Prostate gland (tissue), 2 donors: ENCODE measurements at regions not wholly inside any gene's neighbourhood (a gene's known extent, or its start where the extent isn't known, plus 50 kb on each side); places are given as distances from the start of the nearest gene placed in this dataset.

Source experiments
- DNase-seq: peaks from one replicate; pipeline ENCODE4 v3.0.0-alpha.2; 2019; ENCODE audit warnings: low spot score
- H3K27ac ChIP-seq, 2 donors: fragments of 200-600 bp; sonication (generic); 2 replicates each; pipeline ENCODE4 v1.5.1; 2017 to 2019
- H3K27me3 ChIP-seq: fragments of 200-600 bp; sonication (generic); replicated peaks from 2 replicates; pipeline ENCODE4 v1.5.1; 2019; ENCODE audit not compliant: insufficient read depth
- H3K36me3 ChIP-seq, 2 donors: fragments of 200-600 bp; sonication (generic); 1 replicate in 1 of 2; 2 replicates in 1 of 2; pipeline versions ENCODE4 v1.5.1 to v1.8.1; 2017 to 2019
- H3K4me1 ChIP-seq: fragments of 200-600 bp; sonication (generic); replicated peaks from 2 replicates; pipeline ENCODE4 v1.5.1; 2019
- H3K4me3 ChIP-seq, 2 donors: fragments of 200-600 bp; sonication (generic); 2 replicates each; pipeline ENCODE4 v1.5.1; 2017 to 2019
- H3K9me3 ChIP-seq: fragments of 200-600 bp; sonication (generic); 2 replicates; pipeline ENCODE4 v1.5.1; 2017
- POLR2A ChIP-seq: fragments of 450-650 bp; IDR thresholded peaks from one replicate; pipeline ENCODE4 v1.6.1; 2016; ENCODE audit warnings: antibody characterized with exemption, mild to moderate bottlenecking
- POLR2AphosphoS5 ChIP-seq: sonication (generic); formaldehyde crosslinking; IDR thresholded peaks from one replicate; pipeline ENCODE4 v1.6.1; 2017; ENCODE audit warnings: antibody characterized with exemption
- WGBS: methylation state at CpG from one replicate; pipeline ENCODE4 v1.1.5; 2018; 5-methylcytosine and 5-hydroxymethylcytosine counted together
- intact Hi-C: fragments of 100-400 bp; cut with DNase I; formaldehyde crosslinking; loops from one replicate; pipeline ENCODE4 v1.14.2; 2022
- TF ChIP-seq, protein P1 (sequence below), 4 experiments: fragments of 200-600 bp in 2 of 4; fragments of 450-650 bp in 2 of 4; sonication (generic) in 2 of 4; IDR thresholded peaks; 1 replicate in 3 of 4; 2 replicates in 1 of 4; pipeline ENCODE4 v1.5.1; 2016 to 2019; ENCODE audit warnings: antibody characterized with exemption in 4 of 4, mild to moderate bottlenecking in 2 of 4, moderate library complexity in 2 of 4

- H3K4me1 ChIP-seq = no peaks in the 10 kb centered on the region
- no peaks in the 10 kb centered on the region for H3K36me3 ChIP-seq
- no peaks in the 10 kb centered on the region for H3K9me3 ChIP-seq
- H3K4me3 ChIP-seq = no peak overlapping the region
- TF ChIP-seq, protein P1, sequence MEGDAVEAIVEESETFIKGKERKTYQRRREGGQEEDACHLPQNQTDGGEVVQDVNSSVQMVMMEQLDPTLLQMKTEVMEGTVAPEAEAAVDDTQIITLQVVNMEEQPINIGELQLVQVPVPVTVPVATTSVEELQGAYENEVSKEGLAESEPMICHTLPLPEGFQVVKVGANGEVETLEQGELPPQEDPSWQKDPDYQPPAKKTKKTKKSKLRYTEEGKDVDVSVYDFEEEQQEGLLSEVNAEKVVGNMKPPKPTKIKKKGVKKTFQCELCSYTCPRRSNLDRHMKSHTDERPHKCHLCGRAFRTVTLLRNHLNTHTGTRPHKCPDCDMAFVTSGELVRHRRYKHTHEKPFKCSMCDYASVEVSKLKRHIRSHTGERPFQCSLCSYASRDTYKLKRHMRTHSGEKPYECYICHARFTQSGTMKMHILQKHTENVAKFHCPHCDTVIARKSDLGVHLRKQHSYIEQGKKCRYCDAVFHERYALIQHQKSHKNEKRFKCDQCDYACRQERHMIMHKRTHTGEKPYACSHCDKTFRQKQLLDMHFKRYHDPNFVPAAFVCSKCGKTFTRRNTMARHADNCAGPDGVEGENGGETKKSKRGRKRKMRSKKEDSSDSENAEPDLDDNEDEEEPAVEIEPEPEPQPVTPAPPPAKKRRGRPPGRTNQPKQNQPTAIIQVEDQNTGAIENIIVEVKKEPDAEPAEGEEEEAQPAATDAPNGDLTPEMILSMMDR (IDR thresholded peaks at IDR 0.05) = no peak
- TF ChIP-seq POLR2A (no peak), POLR2AphosphoS5 (no peak)
- H3K27ac ChIP-seq = no peak overlapping the region
- intact Hi-C loops = no loop called here
- no peak for DNase-seq
- H3K27me3 ChIP-seq = no peaks in the 10 kb centered on the region
Observed at GRCh38 chr6:8969747-8970146, 534.4 kb upstream of the SLC35B3 start.

GRCh38 chr6:8958894-8959511, 523.7 kb upstream of the SLC35B3 start:
- Histone ChIP-seq H3K27ac (no peak overlapping the region), H3K9me3 (no peaks in the 10 kb centered on the region), H3K4me1 (no peaks in the 10 kb centered on the region), H3K36me3 (no peaks in the 10 kb centered on the region), H3K27me3 (no peaks in the 10 kb centered on the region), H3K4me3 (no peak overlapping the region)
- DNase-seq = no peak
- TF ChIP-seq, protein P1 (IDR thresholded peaks at IDR 0.05) = no peak
- no peak for TF ChIP-seq POLR2AphosphoS5
- TF ChIP-seq POLR2A = no peak
- intact Hi-C loops = no loop called here

- WGBS = 55% methylated on average over 2 of the region's 2 CpGs
- Histone ChIP-seq H3K27me3 (no peaks in the 10 kb centered on the region), H3K4me1 (no peaks in the 10 kb centered on the region), H3K4me3 (no peak overlapping the region), H3K9me3 (no peaks in the 10 kb centered on the region), H3K36me3 (no peaks in the 10 kb centered on the region), H3K27ac (no peak overlapping the region)
- no peak for TF ChIP-seq POLR2A
- TF ChIP-seq, protein P1 (IDR thresholded peaks at IDR 0.05) = no peak
- no peak for TF ChIP-seq POLR2AphosphoS5
- no peak for DNase-seq
- intact Hi-C loops = no loop called here
Observed at GRCh38 chr6:8953310-8953709, 518.0 kb upstream of the SLC35B3 start.

- intact Hi-C loops = no loop called here
- 45% methylated on average over 4 of the region's 4 CpGs for whole genome bisulfite sequencing
- no peak overlapping the region for H3K27ac ChIP-seq
Observed at GRCh38 chr6:8948733-8949132, 513.4 kb upstream of the SLC35B3 start.

DNA sequence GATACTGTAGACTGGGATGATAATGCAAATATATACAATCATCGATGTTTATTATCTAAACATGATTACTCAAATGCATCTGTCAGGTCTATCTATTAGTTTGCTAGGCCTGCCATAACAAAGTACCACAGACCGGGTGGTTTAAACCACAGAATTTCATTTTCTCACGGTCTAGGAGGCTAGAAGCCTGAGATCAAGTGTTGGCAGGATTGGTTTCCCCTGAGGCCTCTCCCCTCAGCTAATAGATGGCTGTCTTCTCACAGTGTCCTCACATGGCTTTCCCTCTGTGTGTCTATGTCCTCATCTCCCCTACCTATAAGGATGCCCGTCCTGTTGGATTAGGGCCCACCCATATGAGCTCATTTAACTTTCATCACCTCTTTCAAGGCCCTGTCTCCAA, 512.6 kb upstream of the SLC35B3 start:
- H3K9me3 ChIP-seq = no peaks in the 10 kb centered on the region
- DNase-seq = no peak
- no peaks in the 10 kb centered on the region for H3K4me1 ChIP-seq
- H3K27ac ChIP-seq = no peak overlapping the region
- WGBS = 58% methylated on average over 4 of the region's 4 CpGs
- no peaks in the 10 kb centered on the region for H3K36me3 ChIP-seq
- no peak overlapping the region for H3K4me3 ChIP-seq
- intact Hi-C loops = no loop called here
- H3K27me3 ChIP-seq = no peaks in the 10 kb centered on the region
- TF ChIP-seq POLR2A (no peak), POLR2AphosphoS5 (no peak)

More at GRCh38 chr6:8948733-8949132, 513.4 kb upstream of the SLC35B3 start:
- no peaks in the 10 kb centered on the region for H3K4me1 ChIP-seq
- TF ChIP-seq POLR2A = no peak
- TF ChIP-seq, protein P1 (IDR thresholded peaks at IDR 0.05) = no peak
- no peak for TF ChIP-seq POLR2AphosphoS5
- DNase-seq = no peak
- no peaks in the 10 kb centered on the region for H3K36me3 ChIP-seq
- H3K9me3 ChIP-seq = no peaks in the 10 kb centered on the region
- no peaks in the 10 kb centered on the region for H3K27me3 ChIP-seq
- H3K4me3 ChIP-seq = no peak overlapping the region
